ENCODE measurements at regions not wholly inside any gene's neighbourhood (a gene's known extent, or its start where the extent isn't known, plus 50 kb on each side); places are given as distances from the start of the nearest gene placed in this dataset.
A peak's percentile ranks its signal among the peaks of the same experiment; 100 is the strongest.

GRCh38 chr21:28776251-28776650 lies 216.4 kb downstream of the LTN1 start:
- H3K9me3 ChIP-seq: no peaks in the 10 kb centered on the region
- H3K4me1 ChIP-seq: no peaks in the 10 kb centered on the region
- ATAC-seq (ENCODE audit: low FRiP score in 2 of 2) (no peak), DNase-seq (no peak)
- H3K27ac ChIP-seq: no peak overlapping the region
- H3K4me3 ChIP-seq: no peak overlapping the region
- TF ChIP-seq POLR2AphosphoS5 (IDR thresholded peaks at IDR 0.05): no peak
- no peak for TF ChIP-seq EP300 (IDR thresholded peaks at IDR 0.05)
- no peak for TF ChIP-seq CTCF (IDR thresholded peaks at IDR 0.05)
- no peak for TF ChIP-seq POLR2A (IDR thresholded peaks at IDR 0.05)
- H3K36me3 ChIP-seq: no peaks in the 10 kb centered on the region
- no peaks in the 10 kb centered on the region for H3K27me3 ChIP-seq
- whole genome bisulfite sequencing, 2 donors: 89 to 93% methylated on average over 2 of the region's 2 CpGs

- no peaks in the 10 kb centered on the region for H3K9me3 ChIP-seq
- no peak for TF ChIP-seq POLR2AphosphoS5 (IDR thresholded peaks at IDR 0.05)
- TF ChIP-seq CTCF (IDR thresholded peaks at IDR 0.05): no peak
- TF ChIP-seq EP300 (IDR thresholded peaks at IDR 0.05): no peak
- no peak for TF ChIP-seq POLR2A (IDR thresholded peaks at IDR 0.05)
- H3K27me3 ChIP-seq: no peaks in the 10 kb centered on the region
- no peaks in the 10 kb centered on the region for H3K36me3 ChIP-seq
- H3K4me1 ChIP-seq: no peaks in the 10 kb centered on the region
- no peak for DNase-seq
- no peak for ATAC-seq (ENCODE audit: low FRiP score in 2 of 2)
- no peak overlapping the region for H3K27ac ChIP-seq
- WGBS, 2 donors: 61 to 71% methylated on average over 2 of the region's 2 CpGs
- no peak overlapping the region for H3K4me3 ChIP-seq
Observed at GRCh38 chr21:28775071-28775470, 217.6 kb downstream of the LTN1 start.

- no peak overlapping the region for H3K4me3 ChIP-seq
- no peak for ATAC-seq (ENCODE audit: low FRiP score in 2 of 2)
- H3K27me3 ChIP-seq: no peaks in the 10 kb centered on the region
- DNase-seq: no peak
- no peak for TF ChIP-seq CTCF (IDR thresholded peaks at IDR 0.05)
- no peak for TF ChIP-seq EP300 (IDR thresholded peaks at IDR 0.05)
- TF ChIP-seq POLR2A (IDR thresholded peaks at IDR 0.05): no peak
- no peak for TF ChIP-seq POLR2AphosphoS5 (IDR thresholded peaks at IDR 0.05)
- H3K36me3 ChIP-seq: no peaks in the 10 kb centered on the region
- WGBS, 2 donors: 73 to 81% methylated on average over 2 of the region's 2 CpGs
- no peaks in the 10 kb centered on the region for H3K9me3 ChIP-seq
- peak overlapping the region in 1 of 4 donors; percentile 50 for H3K27ac ChIP-seq
- H3K4me1 ChIP-seq: peaks cover 0 to 5% (median 0%) of the 10 kb centered on the region in 4 donors
Observed at GRCh38 chr21:28773036-28773435, 219.6 kb downstream of the LTN1 start.

- Histone ChIP-seq H3K4me3 (no peak overlapping the region), H3K36me3 (no peaks in the 10 kb centered on the region), H3K4me1 (peaks cover 0 to 5% (median 0%) of the 10 kb centered on the region in 4 donors), H3K27me3 (no peaks in the 10 kb centered on the region), H3K9me3 (no peaks in the 10 kb centered on the region), H3K27ac (peak overlapping the region; percentile 4 to 52 (median 32))
- ATAC-seq (ENCODE audit: low FRiP score in 2 of 2): peak in 1 of 2 donors; percentile 43
- no peak for DNase-seq
- 58 to 68% methylated on average over 3 of the region's 3 CpGs for WGBS, 2 donors
- TF ChIP-seq CTCF (IDR thresholded peaks at IDR 0.05) (no peak), POLR2AphosphoS5 (IDR thresholded peaks at IDR 0.05) (peak; percentile 35 to 43)
Observed at GRCh38 chr21:28771790-28772501, 220.7 kb downstream of the LTN1 start.
